Skeletal muscle tissue (tissue), 3 donors: ENCODE measurements at regions not wholly inside any gene's neighbourhood (a gene's known extent, or its start where the extent isn't known, plus 50 kb on each side); places are given as distances from the start of the nearest gene placed in this dataset.
A peak's percentile ranks its signal among the peaks of the same experiment; 100 is the strongest.

Experiments used
- H3K27ac ChIP-seq: one replicate; pipeline ENCODE4 v1.7.0; 2013; ENCODE audit warnings: mild to moderate bottlenecking, low read depth, low read length, inconsistent platforms
- H3K27me3 ChIP-seq, 3 donors: one replicate each; pipeline ENCODE4 v1.7.0; 2013; ENCODE audit warnings: low read length in 3 of 3; ENCODE audit not compliant: control insufficient read depth in 3 of 3, insufficient read depth in 3 of 3
- H3K36me3 ChIP-seq, 3 donors: one replicate each; pipeline ENCODE4 v1.7.0; 2013; ENCODE audit warnings: low read length in 3 of 3; ENCODE audit not compliant: control insufficient read depth in 3 of 3, insufficient read depth in 3 of 3
- H3K4me1 ChIP-seq, 3 donors: one replicate each; pipeline ENCODE4 v1.7.0; 2013; ENCODE audit warnings: low read length in 3 of 3, mild to moderate bottlenecking in 3 of 3; ENCODE audit not compliant: control insufficient read depth in 3 of 3, insufficient read depth in 3 of 3
- H3K4me3 ChIP-seq, 3 donors: one replicate each; pipeline ENCODE4 v1.7.0; 2013; ENCODE audit warnings: low read length in 3 of 3
- H3K9ac ChIP-seq, 3 donors: one replicate each; pipeline ENCODE4 v1.7.0; 2013; ENCODE audit warnings: low read length in 3 of 3, mild to moderate bottlenecking in 3 of 3, moderate library complexity in 2 of 3, low read depth in 1 of 3
- H3K9me3 ChIP-seq, 3 donors: one replicate each; pipeline ENCODE4 v1.7.0; 2013; ENCODE audit warnings: low read length in 3 of 3; ENCODE audit not compliant: control insufficient read depth in 3 of 3
- donor health status: Osteomylitis.

GRCh38 chr6:132907231-132907630 is 92.9 kb downstream of the RPS12 start:
- Histone ChIP-seq H3K9me3 (no peaks in the 10 kb centered on the region), H3K4me1 (no peaks in the 10 kb centered on the region), H3K27ac (no peak overlapping the region), H3K9ac (no peak overlapping the region), H3K36me3 (no peaks in the 10 kb centered on the region), H3K4me3 (no peak overlapping the region), H3K27me3 (no peaks in the 10 kb centered on the region)

GRCh38 chr6:132907914-132908313 is 93.5 kb downstream of the RPS12 start:
- no peaks in the 10 kb centered on the region for H3K9me3 ChIP-seq
- H3K4me3 ChIP-seq = no peak overlapping the region
- no peak overlapping the region for H3K27ac ChIP-seq
- H3K4me1 ChIP-seq = no peaks in the 10 kb centered on the region
- no peak overlapping the region for H3K9ac ChIP-seq
- no peaks in the 10 kb centered on the region for H3K36me3 ChIP-seq
- H3K27me3 ChIP-seq = no peaks in the 10 kb centered on the region

GRCh38 chr6:132909742-132910141 is 95.4 kb downstream of the RPS12 start:
- Histone ChIP-seq H3K9ac (no peak overlapping the region), H3K27ac (no peak overlapping the region), H3K27me3 (no peaks in the 10 kb centered on the region)

GRCh38 chr6:132910759-132911158 is 96.4 kb downstream of the RPS12 start:
- no peaks in the 10 kb centered on the region for H3K4me1 ChIP-seq
- no peak overlapping the region for H3K4me3 ChIP-seq

More at GRCh38 chr6:132909742-132910141, 95.4 kb downstream of the RPS12 start:
- no peaks in the 10 kb centered on the region for H3K4me1 ChIP-seq
- H3K9me3 ChIP-seq = no peaks in the 10 kb centered on the region
- no peaks in the 10 kb centered on the region for H3K36me3 ChIP-seq
- no peak overlapping the region for H3K4me3 ChIP-seq

GRCh38 chr6:132919045-132919860 is 104.9 kb downstream of the RPS12 start:
- no peak overlapping the region for H3K27ac ChIP-seq

More at GRCh38 chr6:132910759-132911158, 96.4 kb downstream of the RPS12 start:
- Histone ChIP-seq H3K36me3 (no peaks in the 10 kb centered on the region), H3K27ac (no peak overlapping the region), H3K9me3 (no peaks in the 10 kb centered on the region), H3K27me3 (no peaks in the 10 kb centered on the region), H3K9ac (no peak overlapping the region)

GRCh38 chr6:132927713-132928112 is 113.3 kb downstream of the RPS12 start:
- Histone ChIP-seq H3K36me3 (no peaks in the 10 kb centered on the region), H3K4me1 (no peaks in the 10 kb centered on the region), H3K27ac (no peak overlapping the region), H3K27me3 (peaks cover 0 to 4% (median 0%) of the 10 kb centered on the region in 3 donors), H3K9me3 (no peaks in the 10 kb centered on the region), H3K9ac (no peak overlapping the region), H3K4me3 (no peak overlapping the region)

More at GRCh38 chr6:132919045-132919860, 104.9 kb downstream of the RPS12 start:
- Histone ChIP-seq H3K27me3 (no peaks in the 10 kb centered on the region), H3K9ac (peak overlapping the region in 2 of 3 donors; percentile 4), H3K36me3 (no peaks in the 10 kb centered on the region), H3K9me3 (no peaks in the 10 kb centered on the region), H3K4me3 (peak overlapping the region in 2 of 3 donors; percentile 24 to 33), H3K4me1 (peaks cover 5 to 11% (median 5%) of the 10 kb centered on the region in 3 donors)

- peaks cover 0 to 5% (median 0%) of the 10 kb centered on the region in 3 donors for H3K27me3 ChIP-seq
- no peak overlapping the region for H3K4me3 ChIP-seq
- H3K36me3 ChIP-seq = no peaks in the 10 kb centered on the region
- H3K9ac ChIP-seq = no peak overlapping the region
- H3K27ac ChIP-seq = no peak overlapping the region
- H3K9me3 ChIP-seq = no peaks in the 10 kb centered on the region
- H3K4me1 ChIP-seq = no peaks in the 10 kb centered on the region
These were observed 114.8 kb downstream of the RPS12 start for GRCh38 chr6:132929141-132929540.

- no peaks in the 10 kb centered on the region for H3K36me3 ChIP-seq
- H3K27ac ChIP-seq = no peak overlapping the region
- peaks cover 0 to 5% (median 0%) of the 10 kb centered on the region in 3 donors for H3K27me3 ChIP-seq
- no peak overlapping the region for H3K4me3 ChIP-seq
- H3K4me1 ChIP-seq = no peaks in the 10 kb centered on the region
- H3K9ac ChIP-seq = no peak overlapping the region
- no peaks in the 10 kb centered on the region for H3K9me3 ChIP-seq
These were observed 116.9 kb downstream of the RPS12 start for GRCh38 chr6:132931313-132931712.

GRCh38 chr6:132931936-132932514 is 117.7 kb downstream of the RPS12 start:
- H3K4me3 ChIP-seq = no peak overlapping the region
- H3K4me1 ChIP-seq = no peaks in the 10 kb centered on the region
- no peak overlapping the region for H3K9ac ChIP-seq
- H3K27ac ChIP-seq = no peak overlapping the region
- H3K27me3 ChIP-seq = peaks cover 0 to 5% (median 0%) of the 10 kb centered on the region in 3 donors
- H3K9me3 ChIP-seq = no peaks in the 10 kb centered on the region
- no peaks in the 10 kb centered on the region for H3K36me3 ChIP-seq

- Histone ChIP-seq H3K27ac (no peak overlapping the region), H3K9ac (no peak overlapping the region)
These were observed 118.2 kb downstream of the RPS12 start for GRCh38 chr6:132932588-132932987.

More at GRCh38 chr6:132932588-132932987, 118.2 kb downstream of the RPS12 start:
- Histone ChIP-seq H3K4me3 (no peak overlapping the region), H3K9me3 (no peaks in the 10 kb centered on the region), H3K36me3 (no peaks in the 10 kb centered on the region), H3K27me3 (peaks cover 0 to 5% (median 0%) of the 10 kb centered on the region in 3 donors), H3K4me1 (no peaks in the 10 kb centered on the region)
